ENCODE measurements at regions not wholly inside any gene's neighbourhood (a gene's known extent, or its start where the extent isn't known, plus 50 kb on each side); places are given as distances from the start of the nearest gene placed in this dataset.

GRCh38 chr5:28082610-28083009 lies 1044.2 kb upstream of the CDH9 start:
- no peak for TF ChIP-seq CTCF (conservative IDR thresholded peaks at IDR 0.05)
- no peak overlapping the region for H3K27ac ChIP-seq (ENCODE audit: insufficient read length, low read depth, low read length)
- H2BK5ac ChIP-seq (ENCODE audit: insufficient read length, low read length), result no peak overlapping the region
- no peaks in the 10 kb centered on the region for H3K4me1 ChIP-seq (ENCODE audit: insufficient read depth, low read length)
- no peak overlapping the region for H2BK15ac ChIP-seq (ENCODE audit: low read depth, low read length)
- H3K9me3 ChIP-seq (ENCODE audit: control insufficient read depth, low read depth, low read length), result no peaks in the 10 kb centered on the region
- no peak overlapping the region for H2AK5ac ChIP-seq (ENCODE audit: insufficient read length, low read length)
- no peak overlapping the region for H4K8ac ChIP-seq (replicated peaks; ENCODE audit: insufficient read length, low read depth, low read length)
- no peak overlapping the region for H3K23ac ChIP-seq (ENCODE audit: insufficient read length, low read depth, low read length)
- Mint-ChIP-seq H3K4me1 (0 out of 4 replicates have a peak, but pooled peaks cover 0 to 2% of the 10 kb centered on the region in 2 experiments), H3K27me3 (ENCODE audit: low read depth) (no peaks in the 10 kb centered on the region), H3K27ac (no peak overlapping the region; a peak in 1 of 7 replicates), H3K4me3 (no peak overlapping the region), H3K36me3 (ENCODE audit: insufficient read depth in 1 of 3, low read depth in 3 of 3) (peaks cover 0 to 5% (median 0%) of the 10 kb centered on the region in 3 experiments; a peak in 2 of 7 replicates), H3K9me3 (peaks cover 3 to 10% of the 10 kb centered on the region in 2 experiments; a peak in 4 of 5 replicates)
- no peak overlapping the region for H3K9ac ChIP-seq (ENCODE audit: extremely low read depth, insufficient read length, low read length)
- DNase-seq, result no peak
- H4K5ac ChIP-seq (ENCODE audit: insufficient read length, low read depth, low read length), result no peak overlapping the region
- H3K4ac ChIP-seq (ENCODE audit: low read depth, low read length), result no peak overlapping the region
- H3T11ph ChIP-seq (ENCODE audit: low read length), result no peak overlapping the region
- H4K91ac ChIP-seq (ENCODE audit: insufficient read length, low read depth, low read length), result no peak overlapping the region
- H3K14ac ChIP-seq (ENCODE audit: insufficient read depth, low read length), result no peak overlapping the region
- H3K79me2 ChIP-seq (ENCODE audit: insufficient read depth, low read length), result no peaks in the 10 kb centered on the region
- H2BK120ac ChIP-seq (ENCODE audit: low read depth, low read length, poor library complexity, severe bottlenecking), result no peak overlapping the region
- no peak overlapping the region for H2BK20ac ChIP-seq (ENCODE audit: low read depth, low read length, poor library complexity, severe bottlenecking)
- WGBS (ENCODE audit: extremely low coverage, insufficient read length, low lambda C conversion rate), result no CpG with 5 or more reads among the region's 3 CpGs
- H3K4me2 ChIP-seq (ENCODE audit: insufficient read depth, insufficient read length, low read length), result no peak overlapping the region
- H2AFZ ChIP-seq (ENCODE audit: low read length), result no peak overlapping the region
- H3K23me2 ChIP-seq (ENCODE audit: insufficient read length, low read depth, low read length, poor library complexity, severe bottlenecking), result no peaks in the 10 kb centered on the region
- H2BK12ac ChIP-seq (ENCODE audit: insufficient read length, low read depth, low read length), result no peak overlapping the region
- H3K56ac ChIP-seq (ENCODE audit: insufficient read length, low read depth, low read length), result no peak overlapping the region
- H3K79me1 ChIP-seq (ENCODE audit: insufficient read depth, low read depth, low read length, poor library complexity, severe bottlenecking), result no peaks in the 10 kb centered on the region
- H3K18ac ChIP-seq (ENCODE audit: insufficient read length, low read depth, low read length), result no peak overlapping the region
- no peaks in the 10 kb centered on the region for H3K27me3 ChIP-seq (ENCODE audit: insufficient read depth, low read length)
- H4K20me1 ChIP-seq (ENCODE audit: control insufficient read depth, insufficient read depth, insufficient read length), result no peaks in the 10 kb centered on the region

Measured in H9 (cell line).